ENCODE measurements at regions not wholly inside any gene's neighbourhood (a gene's known extent, or its start where the extent isn't known, plus 50 kb on each side); places are given as distances from the start of the nearest gene placed in this dataset.
"Not testable (repeated sequence)": the region's sequence is repeated elsewhere in the genome, so short reads cannot be mapped to it uniquely, and the experiment has no call there.

DNA sequence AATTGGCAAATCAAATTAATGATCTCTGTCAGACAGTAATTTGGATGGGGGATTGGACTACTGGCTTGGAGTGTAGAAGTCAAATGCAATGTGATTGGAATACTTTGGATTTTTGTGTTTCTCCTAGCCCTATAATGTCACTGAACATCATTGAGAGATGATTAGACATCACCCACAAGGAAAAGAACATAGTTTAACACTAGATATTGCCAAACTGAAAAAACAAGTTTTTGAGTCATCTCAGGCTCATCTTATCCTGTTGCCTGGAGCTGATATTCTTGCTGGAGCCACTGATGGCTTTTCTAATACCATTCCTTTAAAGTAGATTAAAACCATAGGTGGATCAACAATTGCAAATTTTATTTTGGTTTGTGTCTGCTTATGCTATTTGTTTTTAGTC, 76.7 kb downstream of the HSFY2 start:
- not testable (repeated sequence) for DNase-seq (ENCODE audit: low spot score in 2 of 2); H3K27ac Mint-ChIP-seq; H3K4me3 Mint-ChIP-seq; H3K9me3 Mint-ChIP-seq; H3K4me1 Mint-ChIP-seq; H3K36me3 Mint-ChIP-seq; ATAC-seq

DNA sequence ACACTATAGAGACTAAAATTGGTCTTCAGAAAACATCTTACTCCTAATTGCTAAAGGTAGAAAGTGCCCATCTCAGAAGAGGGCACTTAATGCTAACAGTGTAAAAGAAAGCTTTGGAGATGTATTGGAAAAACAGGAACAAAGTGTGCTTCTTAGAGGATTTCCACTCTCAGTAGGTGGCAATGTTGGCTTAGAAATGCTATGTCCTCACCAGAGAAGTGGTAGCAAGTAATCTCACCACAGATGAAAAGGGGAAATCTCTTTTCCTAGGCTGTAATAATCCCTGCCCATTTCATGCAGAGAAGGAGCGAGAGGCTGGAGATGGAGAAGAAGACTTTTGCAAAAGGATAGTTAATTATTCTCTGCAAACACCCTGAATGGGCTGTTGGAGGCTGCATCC, 69.3 kb downstream of the HSFY2 start:
- H3K4me3 Mint-ChIP-seq; DNase-seq (ENCODE audit: low spot score in 2 of 2); H3K4me1 Mint-ChIP-seq; H3K27ac Mint-ChIP-seq; ATAC-seq; H3K36me3 Mint-ChIP-seq; H3K9me3 Mint-ChIP-seq: not testable (repeated sequence)

DNA sequence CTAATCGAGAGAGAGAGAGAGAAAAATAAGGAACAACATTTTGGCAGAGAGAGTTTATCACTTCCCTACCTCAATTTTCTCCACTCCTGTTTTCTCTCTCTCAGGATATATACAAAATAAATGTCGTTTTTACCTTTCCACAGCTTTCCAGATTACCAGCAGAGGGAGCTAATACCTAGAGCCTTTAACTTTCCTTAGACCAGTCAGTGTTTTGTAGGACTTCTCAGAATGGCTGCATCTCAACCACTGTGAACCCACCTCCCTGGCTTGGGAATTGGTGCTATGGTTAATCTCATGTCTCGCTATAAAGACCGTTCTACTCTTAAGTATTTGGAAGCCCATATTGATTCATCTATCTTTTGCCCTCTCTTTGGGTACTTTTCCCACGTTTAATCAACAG, 61.8 kb downstream of the HSFY2 start:
- H3K36me3 Mint-ChIP-seq, result not testable (repeated sequence)

DNA sequence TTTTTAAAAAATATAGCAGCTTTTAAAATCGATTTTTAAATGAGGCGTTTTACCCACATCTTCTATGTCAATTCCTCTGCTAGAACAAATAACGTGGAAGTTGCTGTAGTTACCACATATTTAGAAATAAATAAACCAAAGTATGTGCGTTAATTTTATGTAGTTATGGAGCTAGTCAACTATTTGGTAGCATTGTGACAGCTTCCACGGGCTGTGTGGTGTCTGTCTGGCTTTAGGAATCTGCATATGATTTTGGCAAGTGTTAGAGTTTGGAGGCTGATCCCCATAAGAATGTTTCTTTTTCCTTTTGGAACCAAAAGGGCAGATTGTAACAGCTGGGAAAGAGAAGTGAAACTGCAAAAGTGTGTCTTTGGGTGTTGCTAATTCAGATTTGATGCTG, 59.8 kb downstream of the HSFY2 start:
- DNase-seq (ENCODE audit: low spot score in 2 of 2); H3K4me1 Mint-ChIP-seq; H3K27ac Mint-ChIP-seq; H3K9me3 Mint-ChIP-seq; H3K36me3 Mint-ChIP-seq; ATAC-seq; H3K4me3 Mint-ChIP-seq: not testable (repeated sequence)

More for the DNA sequence above, 61.8 kb downstream of the HSFY2 start:
- H3K4me1 Mint-ChIP-seq; ATAC-seq; H3K27ac Mint-ChIP-seq; DNase-seq (ENCODE audit: low spot score in 2 of 2); H3K9me3 Mint-ChIP-seq; H3K4me3 Mint-ChIP-seq: not testable (repeated sequence)

DNA sequence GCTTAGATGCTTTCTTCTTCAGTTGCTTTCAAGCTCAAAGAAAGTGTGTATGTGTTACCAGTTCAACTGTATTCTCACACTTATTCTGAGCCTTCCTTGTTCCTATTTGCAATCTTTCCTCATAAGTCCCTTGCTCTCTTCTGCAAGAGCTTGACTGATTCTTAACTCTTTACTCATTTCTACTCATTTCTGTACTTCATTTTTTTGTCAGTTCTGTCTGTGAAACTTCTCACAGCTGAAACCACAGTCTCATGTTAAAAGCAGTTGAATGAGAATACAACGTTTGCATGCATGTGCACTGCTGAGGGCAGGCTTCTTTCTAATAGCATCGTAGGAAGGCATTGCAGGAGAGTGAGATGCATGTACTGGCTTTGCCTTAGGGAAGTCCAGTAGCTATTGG, 54.8 kb downstream of the HSFY2 start:
- not testable (repeated sequence) for H3K4me1 Mint-ChIP-seq; H3K36me3 Mint-ChIP-seq; DNase-seq (ENCODE audit: low spot score in 2 of 2); H3K27ac Mint-ChIP-seq; H3K9me3 Mint-ChIP-seq; H3K4me3 Mint-ChIP-seq
- ATAC-seq, result peak; percentile 54

DNA sequence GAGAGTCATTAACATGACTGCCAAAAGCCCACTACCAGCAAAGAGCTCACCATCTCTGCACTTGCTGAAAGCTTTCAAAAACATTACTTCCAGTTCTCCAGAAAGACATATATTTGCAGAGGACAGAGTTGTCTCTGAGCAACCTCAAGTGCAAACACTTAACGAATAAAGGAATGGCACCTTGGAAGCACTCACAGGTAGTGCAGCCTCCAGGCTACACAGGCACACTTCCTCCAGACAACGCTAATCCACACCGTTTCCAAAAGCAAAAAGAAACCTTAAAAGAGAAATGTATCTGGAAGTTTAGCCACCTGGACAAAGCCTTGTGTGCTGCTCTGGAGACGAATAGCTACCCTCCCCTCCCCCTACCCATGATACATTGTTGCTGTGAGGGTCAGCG, 53.1 kb downstream of the HSFY2 start:
- not testable (repeated sequence) for H3K4me1 Mint-ChIP-seq; DNase-seq (ENCODE audit: low spot score in 2 of 2); H3K9me3 Mint-ChIP-seq; H3K36me3 Mint-ChIP-seq; H3K4me3 Mint-ChIP-seq; H3K27ac Mint-ChIP-seq; ATAC-seq
